GM21447 (cell line): ENCODE measurements at regions not wholly inside any gene's neighbourhood (a gene's known extent, or its start where the extent isn't known, plus 50 kb on each side); places are given as distances from the start of the nearest gene placed in this dataset.
"Not testable (repeated sequence)": the region's sequence is repeated elsewhere in the genome, so short reads cannot be mapped to it uniquely, and the experiment has no call there.

Experiments
- ATAC-seq: cut with Tn5 transposase; IDR thresholded peaks from one replicate; pipeline ENCODE4 v1.9.1; 2021; ENCODE audit not compliant: unreplicated experiment

- ATAC-seq: no peak
These were observed 317.8 kb downstream of the SH2D4B start for GRCh38 chr10:80855348-80855971.

GRCh38 chr10:80856186-80856585 lies 318.5 kb downstream of the SH2D4B start:
- ATAC-seq: no peak

- ATAC-seq: not testable (repeated sequence)
These were observed 321.6 kb downstream of the SH2D4B start for GRCh38 chr10:80859279-80859678.

- ATAC-seq: no peak
These were observed 323.0 kb downstream of the SH2D4B start for GRCh38 chr10:80860719-80861118.

GRCh38 chr10:80861882-80862281 lies 324.2 kb downstream of the SH2D4B start:
- no peak for ATAC-seq

GRCh38 chr10:80870282-80870681 lies 332.6 kb downstream of the SH2D4B start:
- ATAC-seq: peak; percentile 88

- ATAC-seq: peak; percentile 48
These were observed 333.4 kb downstream of the SH2D4B start for GRCh38 chr10:80871083-80871482.

- no peak for ATAC-seq
These were observed 340.6 kb downstream of the SH2D4B start for GRCh38 chr10:80878330-80878729.

GRCh38 chr10:80890146-80890545 lies 352.4 kb downstream of the SH2D4B start:
- ATAC-seq: no peak

- no peak for ATAC-seq
These were observed 355.6 kb downstream of the SH2D4B start for GRCh38 chr10:80893256-80893655.

- ATAC-seq: no peak
These were observed 356.6 kb downstream of the SH2D4B start for GRCh38 chr10:80894311-80894791.

GRCh38 chr10:80894797-80895467 lies 357.2 kb downstream of the SH2D4B start:
- no peak for ATAC-seq

GRCh38 chr10:80896076-80896475 lies 358.4 kb downstream of the SH2D4B start:
- ATAC-seq: no peak

GRCh38 chr10:80896959-80897358 lies 359.3 kb downstream of the SH2D4B start:
- no peak for ATAC-seq

- ATAC-seq: no peak
These were observed 363.0 kb downstream of the SH2D4B start for GRCh38 chr10:80900661-80901060.

GRCh38 chr10:80908611-80909010 lies 370.9 kb downstream of the SH2D4B start:
- no peak for ATAC-seq

GRCh38 chr10:80909254-80909653 lies 371.6 kb downstream of the SH2D4B start:
- no peak for ATAC-seq

- ATAC-seq: no peak
These were observed 379.9 kb downstream of the SH2D4B start for GRCh38 chr10:80917636-80918035.

- ATAC-seq: no peak
These were observed 383.3 kb downstream of the SH2D4B start for GRCh38 chr10:80921032-80921431.

GRCh38 chr10:80924063-80924952 lies 386.6 kb downstream of the SH2D4B start:
- ATAC-seq: no peak

- ATAC-seq: no peak
These were observed 389.8 kb downstream of the SH2D4B start for GRCh38 chr10:80927419-80928078.
